GM21367 (cell line): ENCODE measurements at regions not wholly inside any gene's neighbourhood (a gene's known extent, or its start where the extent isn't known, plus 50 kb on each side); places are given as distances from the start of the nearest gene placed in this dataset.

Source experiments
- ATAC-seq: cut with Tn5 transposase; IDR thresholded peaks from one replicate; pipeline ENCODE4 v1.9.1; 2021; ENCODE audit not compliant: unreplicated experiment

- ATAC-seq = no peak
These were observed 58.7 kb upstream of the SH3RF3 start for GRCh38 chr2:109070290-109070689.

- no peak for ATAC-seq
These were observed 59.4 kb upstream of the SH3RF3 start for GRCh38 chr2:109069331-109070194.

- no peak for ATAC-seq
These were observed 60.2 kb upstream of the SH3RF3 start for GRCh38 chr2:109068811-109069210.

GRCh38 chr2:109067631-109068125, 61.3 kb upstream of the SH3RF3 start:
- ATAC-seq = no peak

- no peak for ATAC-seq
These were observed 61.9 kb upstream of the SH3RF3 start for GRCh38 chr2:109066917-109067597.

GRCh38 chr2:109066501-109066900, 62.5 kb upstream of the SH3RF3 start:
- ATAC-seq = no peak

GRCh38 chr2:109065391-109065734, 63.6 kb upstream of the SH3RF3 start:
- no peak for ATAC-seq

GRCh38 chr2:109064660-109065390, 64.2 kb upstream of the SH3RF3 start:
- ATAC-seq = no peak

- no peak for ATAC-seq
These were observed 65.9 kb upstream of the SH3RF3 start for GRCh38 chr2:109062859-109063700.

GRCh38 chr2:109062145-109062858, 66.7 kb upstream of the SH3RF3 start:
- no peak for ATAC-seq

GRCh38 chr2:109061736-109062135, 67.3 kb upstream of the SH3RF3 start:
- no peak for ATAC-seq

- no peak for ATAC-seq
These were observed 68.5 kb upstream of the SH3RF3 start for GRCh38 chr2:109060496-109060895.

- ATAC-seq = no peak
These were observed 69.4 kb upstream of the SH3RF3 start for GRCh38 chr2:109059474-109060165.

- ATAC-seq = no peak
These were observed 69.8 kb upstream of the EDAR start for GRCh38 chr2:109058802-109059201.

GRCh38 chr2:109058191-109058632, 69.2 kb upstream of the EDAR start:
- no peak for ATAC-seq

GRCh38 chr2:109057686-109058085, 68.7 kb upstream of the EDAR start:
- no peak for ATAC-seq

- ATAC-seq = no peak
These were observed 66.4 kb upstream of the EDAR start for GRCh38 chr2:109055435-109055834.

GRCh38 chr2:109054865-109055264, 65.8 kb upstream of the EDAR start:
- ATAC-seq = no peak

- ATAC-seq = no peak
These were observed 64.7 kb upstream of the EDAR start for GRCh38 chr2:109053716-109054115.
